ENCODE measurements at regions not wholly inside any gene's neighbourhood (a gene's known extent, or its start where the extent isn't known, plus 50 kb on each side); places are given as distances from the start of the nearest gene placed in this dataset.

DNA sequence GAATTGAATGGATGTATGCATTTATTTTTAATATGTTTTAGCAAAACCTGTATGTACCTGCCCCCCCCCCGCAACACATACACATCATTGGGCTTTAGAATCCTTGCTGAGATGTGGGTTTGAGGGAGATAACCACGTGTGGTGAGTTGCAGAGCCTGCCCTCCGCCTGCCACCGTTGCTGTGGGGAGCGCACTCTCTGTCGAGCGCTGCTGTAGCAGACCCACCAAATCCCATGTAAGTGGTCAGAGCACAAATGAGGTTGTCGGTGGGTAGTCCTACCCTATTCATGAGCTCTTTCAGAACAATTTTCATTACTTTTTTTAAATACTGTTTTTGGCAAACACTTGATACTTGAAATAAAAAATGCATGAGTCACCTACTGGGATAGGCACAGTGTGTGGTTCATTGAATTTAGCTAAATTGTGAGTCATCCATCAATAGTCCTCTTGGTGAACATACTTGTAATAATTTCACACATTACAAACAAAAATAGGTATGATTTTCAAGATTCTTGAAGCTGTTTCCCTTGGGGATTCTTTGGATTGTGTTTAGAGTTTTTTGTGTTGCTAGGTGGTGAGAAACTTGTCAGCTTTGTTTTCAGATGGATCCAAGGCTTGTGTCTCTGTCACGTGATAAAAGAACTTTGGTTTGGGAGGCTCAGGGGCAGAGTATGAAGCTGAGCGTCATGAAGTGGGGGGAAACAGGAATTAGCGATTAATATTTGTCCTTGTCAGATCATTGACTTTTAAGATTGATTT lies 107.6 kb downstream of the PTCSC3 start:
- TF ChIP-seq, protein P1, sequence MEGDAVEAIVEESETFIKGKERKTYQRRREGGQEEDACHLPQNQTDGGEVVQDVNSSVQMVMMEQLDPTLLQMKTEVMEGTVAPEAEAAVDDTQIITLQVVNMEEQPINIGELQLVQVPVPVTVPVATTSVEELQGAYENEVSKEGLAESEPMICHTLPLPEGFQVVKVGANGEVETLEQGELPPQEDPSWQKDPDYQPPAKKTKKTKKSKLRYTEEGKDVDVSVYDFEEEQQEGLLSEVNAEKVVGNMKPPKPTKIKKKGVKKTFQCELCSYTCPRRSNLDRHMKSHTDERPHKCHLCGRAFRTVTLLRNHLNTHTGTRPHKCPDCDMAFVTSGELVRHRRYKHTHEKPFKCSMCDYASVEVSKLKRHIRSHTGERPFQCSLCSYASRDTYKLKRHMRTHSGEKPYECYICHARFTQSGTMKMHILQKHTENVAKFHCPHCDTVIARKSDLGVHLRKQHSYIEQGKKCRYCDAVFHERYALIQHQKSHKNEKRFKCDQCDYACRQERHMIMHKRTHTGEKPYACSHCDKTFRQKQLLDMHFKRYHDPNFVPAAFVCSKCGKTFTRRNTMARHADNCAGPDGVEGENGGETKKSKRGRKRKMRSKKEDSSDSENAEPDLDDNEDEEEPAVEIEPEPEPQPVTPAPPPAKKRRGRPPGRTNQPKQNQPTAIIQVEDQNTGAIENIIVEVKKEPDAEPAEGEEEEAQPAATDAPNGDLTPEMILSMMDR (IDR thresholded peaks at IDR 0.05) = no peak
- TF ChIP-seq POLR2AphosphoS5 (IDR thresholded peaks at IDR 0.05) (no peak), POLR2A (IDR thresholded peaks at IDR 0.05) (no peak)

Data from breast epithelium (tissue), 3 donors.